ENCODE measurements at regions not wholly inside any gene's neighbourhood (a gene's known extent, or its start where the extent isn't known, plus 50 kb on each side); places are given as distances from the start of the nearest gene placed in this dataset.

DNA sequence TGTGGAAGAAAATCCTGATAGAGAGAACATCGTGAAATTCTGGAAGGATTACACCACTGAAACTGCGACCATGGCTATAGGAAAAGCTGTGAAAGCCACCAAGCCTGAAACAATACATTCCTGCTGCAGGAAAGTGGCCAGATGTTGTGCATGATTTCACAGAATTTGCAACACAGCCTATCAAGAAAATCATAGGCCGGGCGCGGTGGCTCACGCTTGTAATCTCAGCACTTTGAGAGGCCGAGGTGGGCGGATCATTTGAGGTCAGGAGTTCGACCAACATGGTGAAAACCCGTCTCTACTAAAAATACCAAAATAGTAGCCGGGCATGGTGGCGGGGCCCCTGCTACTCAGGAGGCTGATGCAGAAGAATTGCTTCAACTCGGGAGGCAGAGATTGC, 360.2 kb downstream of the CDH7 start:
- no peak overlapping the region for H3K4me3 ChIP-seq (ENCODE audit: low read depth, low read length)
- no peak for DNase-seq (ENCODE audit: low read depth, low spot score)
- TF ChIP-seq, protein P1, sequence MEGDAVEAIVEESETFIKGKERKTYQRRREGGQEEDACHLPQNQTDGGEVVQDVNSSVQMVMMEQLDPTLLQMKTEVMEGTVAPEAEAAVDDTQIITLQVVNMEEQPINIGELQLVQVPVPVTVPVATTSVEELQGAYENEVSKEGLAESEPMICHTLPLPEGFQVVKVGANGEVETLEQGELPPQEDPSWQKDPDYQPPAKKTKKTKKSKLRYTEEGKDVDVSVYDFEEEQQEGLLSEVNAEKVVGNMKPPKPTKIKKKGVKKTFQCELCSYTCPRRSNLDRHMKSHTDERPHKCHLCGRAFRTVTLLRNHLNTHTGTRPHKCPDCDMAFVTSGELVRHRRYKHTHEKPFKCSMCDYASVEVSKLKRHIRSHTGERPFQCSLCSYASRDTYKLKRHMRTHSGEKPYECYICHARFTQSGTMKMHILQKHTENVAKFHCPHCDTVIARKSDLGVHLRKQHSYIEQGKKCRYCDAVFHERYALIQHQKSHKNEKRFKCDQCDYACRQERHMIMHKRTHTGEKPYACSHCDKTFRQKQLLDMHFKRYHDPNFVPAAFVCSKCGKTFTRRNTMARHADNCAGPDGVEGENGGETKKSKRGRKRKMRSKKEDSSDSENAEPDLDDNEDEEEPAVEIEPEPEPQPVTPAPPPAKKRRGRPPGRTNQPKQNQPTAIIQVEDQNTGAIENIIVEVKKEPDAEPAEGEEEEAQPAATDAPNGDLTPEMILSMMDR (IDR thresholded peaks at IDR 0.05; ENCODE audit: low read depth, low read length), result no peak
- in situ Hi-C loops (cut with HindIII; ENCODE audit: low sequenced_read_pairs), result no loop called here

DNA sequence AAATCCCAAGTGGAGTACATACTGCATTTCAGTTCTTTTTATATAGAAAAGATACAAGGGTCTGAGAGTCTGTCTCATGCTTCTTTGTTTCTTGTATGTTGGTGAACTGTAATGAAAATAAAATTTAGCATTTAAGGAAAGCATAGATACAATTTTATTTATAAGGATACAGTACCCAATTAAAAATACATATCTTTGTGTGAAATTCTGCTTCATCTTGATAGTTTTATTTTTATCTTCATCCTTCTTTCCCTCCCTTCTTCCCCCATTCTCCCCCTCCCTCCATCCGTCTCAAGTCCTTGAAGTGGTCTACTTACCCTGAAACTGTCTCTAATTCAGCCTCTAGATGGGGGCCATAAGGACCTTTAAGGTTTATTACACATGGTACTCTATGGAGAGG, 359.8 kb downstream of the CDH7 start:
- in situ Hi-C loops (cut with HindIII; ENCODE audit: low sequenced_read_pairs), result no loop called here
- TF ChIP-seq, protein P1 (IDR thresholded peaks at IDR 0.05; ENCODE audit: low read depth, low read length), result no peak
- no peak overlapping the region for H3K4me3 ChIP-seq (ENCODE audit: low read depth, low read length)
- no peak for DNase-seq (ENCODE audit: low read depth, low spot score)

DNA sequence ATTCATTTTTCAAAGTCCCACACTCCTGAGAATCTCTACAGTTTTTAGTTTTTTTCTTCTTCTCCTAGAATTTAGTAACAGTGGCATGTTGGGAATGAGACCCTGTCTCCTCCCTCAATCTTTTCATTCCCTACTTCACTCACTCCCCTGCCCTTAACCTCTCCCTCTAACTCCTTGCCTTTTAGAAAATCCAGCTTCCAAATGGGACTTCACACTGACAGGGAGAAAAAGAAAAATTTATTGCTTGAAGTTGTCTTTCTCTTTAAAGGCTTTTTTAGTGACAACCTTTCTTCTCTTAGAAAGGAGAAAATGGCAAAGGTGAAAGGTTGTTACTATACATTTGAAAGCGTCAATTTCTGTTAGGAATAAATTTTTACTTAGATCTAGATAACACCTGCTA, 359.2 kb downstream of the CDH7 start:
- DNase-seq (ENCODE audit: low read depth, low spot score), result no peak
- in situ Hi-C loops (cut with HindIII; ENCODE audit: low sequenced_read_pairs), result no loop called here
- no peak overlapping the region for H3K4me3 ChIP-seq (ENCODE audit: low read depth, low read length)
- TF ChIP-seq, protein P1 (IDR thresholded peaks at IDR 0.05; ENCODE audit: low read depth, low read length), result no peak

DNA sequence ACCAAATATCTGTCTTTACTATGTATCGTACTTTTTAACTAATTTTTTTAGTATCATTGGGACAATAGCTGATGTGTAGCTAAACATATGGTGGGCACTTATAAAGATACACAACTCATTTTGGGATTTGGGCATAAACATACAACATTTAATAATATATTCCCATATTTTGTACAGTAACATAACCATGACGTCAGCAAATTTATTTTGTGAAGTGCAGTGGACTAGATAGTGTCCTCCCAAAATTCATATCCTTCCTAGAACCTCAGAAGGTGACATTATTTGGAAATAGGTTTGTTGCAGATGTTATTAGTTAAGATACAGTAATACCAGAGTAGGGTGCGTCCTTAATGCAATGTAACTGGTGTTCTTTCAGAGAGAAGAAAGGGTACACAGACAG, 356.7 kb downstream of the CDH7 start:
- TF ChIP-seq, protein P1 (IDR thresholded peaks at IDR 0.05; ENCODE audit: low read depth, low read length), result no peak
- DNase-seq (ENCODE audit: low read depth, low spot score), result no peak
- H3K4me3 ChIP-seq (ENCODE audit: low read depth, low read length), result no peak overlapping the region
- in situ Hi-C loops (cut with HindIII; ENCODE audit: low sequenced_read_pairs), result no loop called here

DNA sequence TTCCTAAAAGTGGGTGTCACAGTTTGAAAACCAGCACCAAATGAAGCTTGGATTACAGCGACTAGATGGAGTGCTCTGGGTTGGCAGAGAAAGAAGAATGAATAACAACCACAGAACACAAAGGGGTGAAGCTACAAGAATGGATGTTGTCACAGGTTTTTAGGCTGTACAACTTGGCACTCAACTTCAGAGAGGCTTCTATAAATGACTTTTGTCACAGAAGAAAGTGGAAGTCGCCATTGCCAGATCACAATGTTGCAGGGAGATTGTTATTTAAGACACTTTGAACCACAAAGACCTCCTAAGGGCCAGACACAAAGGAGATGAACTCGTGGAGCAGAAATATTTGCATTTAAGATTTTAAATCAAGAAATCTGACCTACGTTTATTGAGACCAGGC, 354.2 kb downstream of the CDH7 start:
- no peak for DNase-seq (ENCODE audit: low read depth, low spot score)
- TF ChIP-seq, protein P1 (IDR thresholded peaks at IDR 0.05; ENCODE audit: low read depth, low read length), result no peak
- no peak overlapping the region for H3K4me3 ChIP-seq (ENCODE audit: low read depth, low read length)
- in situ Hi-C loops (cut with HindIII; ENCODE audit: low sequenced_read_pairs), result no loop called here

DNA sequence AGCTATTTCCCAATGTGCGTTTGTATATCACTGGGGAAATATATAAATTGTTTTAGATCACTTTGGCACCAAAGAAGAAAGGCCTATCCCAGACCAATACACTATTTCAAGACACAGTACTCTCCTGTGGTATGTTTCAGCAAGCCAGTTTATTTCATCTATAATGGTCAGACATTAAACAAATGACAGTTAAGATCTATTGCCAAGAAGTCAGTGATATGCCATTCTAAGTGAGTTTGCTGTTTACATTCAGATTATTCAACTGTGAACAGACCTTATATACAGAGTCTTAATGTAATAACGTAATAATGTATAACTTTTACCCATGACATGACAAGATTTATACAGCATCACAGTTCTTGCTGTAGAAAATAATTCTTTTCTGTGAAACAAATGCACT, 352.7 kb downstream of the CDH7 start:
- in situ Hi-C loops (cut with HindIII; ENCODE audit: low sequenced_read_pairs), result no loop called here
- no peak for DNase-seq (ENCODE audit: low read depth, low spot score)
- no peak overlapping the region for H3K4me3 ChIP-seq (ENCODE audit: low read depth, low read length)
- TF ChIP-seq, protein P1 (IDR thresholded peaks at IDR 0.05; ENCODE audit: low read depth, low read length), result no peak

DNA sequence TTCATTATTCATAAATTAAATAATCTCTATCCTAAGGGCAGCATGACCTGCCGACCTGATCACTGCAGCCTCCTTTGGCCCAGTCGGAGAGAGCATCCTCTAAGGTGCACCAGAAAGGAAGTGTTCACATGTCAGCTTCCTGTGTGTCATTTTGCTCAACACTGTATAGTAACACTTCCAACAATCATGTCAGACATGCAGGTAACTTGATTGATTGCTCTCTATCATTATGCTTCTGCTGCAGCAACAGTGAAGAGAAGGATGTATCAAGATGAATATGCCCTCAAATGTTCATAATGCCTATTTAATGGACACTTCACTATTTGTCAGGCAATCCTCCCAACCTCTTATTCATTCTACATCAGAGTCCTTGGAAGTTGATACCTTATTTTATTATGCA, 332.3 kb downstream of the CDH7 start:
- no peak for DNase-seq (ENCODE audit: low read depth, low spot score)
- TF ChIP-seq, protein P1 (IDR thresholded peaks at IDR 0.05; ENCODE audit: low read depth, low read length), result no peak
- in situ Hi-C loops (cut with HindIII; ENCODE audit: low sequenced_read_pairs), result no loop called here
- no peak overlapping the region for H3K4me3 ChIP-seq (ENCODE audit: low read depth, low read length)
